ENCODE measurements at regions not wholly inside any gene's neighbourhood (a gene's known extent, or its start where the extent isn't known, plus 50 kb on each side); places are given as distances from the start of the nearest gene placed in this dataset.

GRCh38 chr13:40439928-40440327 is 226.5 kb downstream of the FOXO1 start:
- no peak for DNase-seq

- DNase-seq, result no peak
These were observed 225.2 kb downstream of the FOXO1 start for GRCh38 chr13:40440990-40441820.

- no peak for DNase-seq
These were observed 224.2 kb downstream of the FOXO1 start for GRCh38 chr13:40442231-40442630.

- no peak for DNase-seq
These were observed 223.6 kb downstream of the FOXO1 start for GRCh38 chr13:40442826-40443225.

- no peak for DNase-seq
These were observed 222.2 kb downstream of the FOXO1 start for GRCh38 chr13:40444241-40444640.

GRCh38 chr13:40445557-40445990 is 220.9 kb downstream of the FOXO1 start:
- peak; percentile 92 for DNase-seq

- DNase-seq, result no peak
These were observed 220.1 kb downstream of the FOXO1 start for GRCh38 chr13:40446365-40446764.

GRCh38 chr13:40447857-40448256 is 218.6 kb downstream of the FOXO1 start:
- DNase-seq, result no peak

- peak; percentile 73 for DNase-seq
These were observed 214.3 kb downstream of the FOXO1 start for GRCh38 chr13:40452038-40452666.

GRCh38 chr13:40452741-40453334 is 213.6 kb downstream of the FOXO1 start:
- no peak for DNase-seq

- peak; percentile 17 for DNase-seq
These were observed 213.0 kb downstream of the FOXO1 start for GRCh38 chr13:40453351-40454021.

GRCh38 chr13:40456397-40456953 is 210.0 kb downstream of the FOXO1 start:
- no peak for DNase-seq

GRCh38 chr13:40456979-40457553 is 209.4 kb downstream of the FOXO1 start:
- no peak for DNase-seq

GRCh38 chr13:40457929-40458719 is 208.3 kb downstream of the FOXO1 start:
- DNase-seq, result no peak

GRCh38 chr13:40458720-40458990 is 207.8 kb downstream of the FOXO1 start:
- DNase-seq, result no peak

GRCh38 chr13:40460116-40460515 is 206.3 kb downstream of the FOXO1 start:
- no peak for DNase-seq

- DNase-seq, result no peak
These were observed 202.0 kb downstream of the FOXO1 start for GRCh38 chr13:40464337-40465014.

- DNase-seq, result no peak
These were observed 201.4 kb downstream of the FOXO1 start for GRCh38 chr13:40465015-40465390.

GRCh38 chr13:40466272-40466671 is 200.2 kb downstream of the FOXO1 start:
- DNase-seq, result no peak

GRCh38 chr13:40468227-40468838 is 198.1 kb downstream of the FOXO1 start:
- DNase-seq, result no peak
